ENCODE measurements at regions not wholly inside any gene's neighbourhood (a gene's known extent, or its start where the extent isn't known, plus 50 kb on each side); places are given as distances from the start of the nearest gene placed in this dataset.

DNA sequence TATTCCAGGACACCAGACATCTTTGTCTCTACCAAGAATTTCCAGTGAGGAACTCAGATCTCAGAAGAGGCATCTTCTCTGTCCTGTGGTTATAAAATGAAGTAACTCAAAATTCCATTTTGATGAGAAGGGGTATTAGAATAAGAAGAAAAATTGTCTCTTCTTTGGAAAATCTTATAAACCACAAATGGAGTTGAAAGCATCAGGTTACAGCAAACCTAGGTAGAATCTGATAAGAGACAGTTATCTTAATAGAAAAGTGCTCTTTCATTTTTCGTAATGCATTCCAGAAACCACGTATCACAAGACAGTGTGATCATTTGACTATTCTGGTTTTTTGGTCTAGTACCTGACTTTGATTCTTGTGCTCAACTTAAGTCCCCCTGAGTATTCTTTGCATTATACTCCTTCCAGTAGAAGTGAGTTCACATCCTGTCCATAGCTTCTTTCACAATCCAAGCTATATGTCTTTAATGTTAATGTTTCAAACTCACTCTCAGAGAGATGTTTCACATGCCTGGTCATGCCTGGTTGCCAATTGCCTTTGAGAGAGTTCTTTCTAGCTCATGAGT, 120.9 kb upstream of the PRDX6 start (continued):
- TF ChIP-seq FOXK1 (CRISPR knock-in tag; IDR thresholded peaks at IDR 0.05) = no peak

DNA sequence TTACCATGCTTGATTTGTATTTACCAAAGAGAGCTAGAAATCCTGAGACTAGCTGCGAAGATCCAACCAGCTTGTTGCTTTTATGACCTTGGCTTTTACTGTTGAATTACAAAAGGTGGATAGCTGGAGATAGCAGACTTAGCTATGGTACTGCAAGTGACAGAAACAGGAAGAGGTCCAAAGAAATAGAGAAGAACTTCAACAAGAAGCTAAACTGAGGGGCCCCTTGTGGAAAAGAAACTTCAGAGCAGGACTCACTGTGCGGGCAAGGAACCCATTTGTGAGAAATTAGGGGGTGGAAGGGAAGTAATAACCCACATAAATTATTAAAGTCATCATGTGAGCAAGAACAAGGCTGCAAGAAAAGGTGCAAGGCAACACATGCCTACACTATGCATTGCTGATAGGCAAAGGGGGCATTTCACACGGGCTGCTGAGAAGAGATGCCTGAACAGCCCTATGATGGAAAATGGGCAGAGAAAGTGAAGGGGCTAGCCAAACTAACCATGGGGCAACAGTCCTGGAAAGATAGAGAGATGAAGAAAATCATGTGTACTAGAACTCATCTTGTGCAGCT, 116.6 kb upstream of the PRDX6 start:
- Mint-ChIP-seq H3K27me3 (ENCODE audit: low read depth) (no peaks in the 10 kb centered on the region), H3K36me3 (no peaks in the 10 kb centered on the region), H3K4me1 (peaks cover 10% of the 10 kb centered on the region), H3K9me3 (peaks cover 10% of the 10 kb centered on the region), H3K27ac (no peak overlapping the region), H3K4me3 (no peak overlapping the region)
- POLR2A ChIA-PET = interaction anchor here (0.5 kb wide), 1 partner anchor 272 kb away, joined by 3 read pairs; no protein-coding TSS in a partner anchor
- no peak for ATAC-seq
- TF ChIP-seq TP53 (CRISPR knock-in tag; IDR thresholded peaks at IDR 0.05) = no peak
- TF ChIP-seq GABPB1 (CRISPR knock-in tag; IDR thresholded peaks at IDR 0.05) = no peak
- no peak for DNase-seq (ENCODE audit: low spot score)
- CTCF ChIA-PET = interaction anchor here (0.9 kb wide), 1 partner anchor 341 kb away, joined by 4 read pairs; no protein-coding TSS in a partner anchor

DNA sequence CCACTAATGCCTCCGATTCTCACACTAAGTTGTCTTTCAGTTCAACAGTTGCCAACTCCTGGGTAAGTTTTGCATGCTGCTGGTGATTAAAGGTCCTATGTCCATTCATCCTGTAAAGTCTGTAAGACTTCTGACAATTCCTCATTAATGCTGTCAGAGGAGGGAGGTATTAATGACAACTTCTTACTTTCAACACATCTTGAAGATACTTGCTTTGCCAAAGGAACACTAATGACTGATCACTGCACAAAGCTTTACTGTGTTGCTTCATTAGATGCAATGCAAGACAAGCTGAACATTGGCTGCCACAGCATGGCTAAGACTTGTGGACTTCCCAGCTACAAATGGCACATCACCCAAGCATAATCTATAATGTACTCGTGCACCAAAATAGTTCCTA, 114.6 kb upstream of the PRDX6 start:
- ATAC-seq (no peak), DNase-seq (ENCODE audit: low spot score) (no peak)
- Mint-ChIP-seq H3K36me3 (no peaks in the 10 kb centered on the region), H3K27me3 (ENCODE audit: low read depth) (no peaks in the 10 kb centered on the region), H3K27ac (no peak overlapping the region), H3K9me3 (no peaks in the 10 kb centered on the region), H3K4me3 (no peak overlapping the region), H3K4me1 (peaks cover 10% of the 10 kb centered on the region)
- CTCF ChIA-PET = no interaction called here
- POLR2A ChIA-PET = no interaction called here
- TF ChIP-seq, protein P1, sequence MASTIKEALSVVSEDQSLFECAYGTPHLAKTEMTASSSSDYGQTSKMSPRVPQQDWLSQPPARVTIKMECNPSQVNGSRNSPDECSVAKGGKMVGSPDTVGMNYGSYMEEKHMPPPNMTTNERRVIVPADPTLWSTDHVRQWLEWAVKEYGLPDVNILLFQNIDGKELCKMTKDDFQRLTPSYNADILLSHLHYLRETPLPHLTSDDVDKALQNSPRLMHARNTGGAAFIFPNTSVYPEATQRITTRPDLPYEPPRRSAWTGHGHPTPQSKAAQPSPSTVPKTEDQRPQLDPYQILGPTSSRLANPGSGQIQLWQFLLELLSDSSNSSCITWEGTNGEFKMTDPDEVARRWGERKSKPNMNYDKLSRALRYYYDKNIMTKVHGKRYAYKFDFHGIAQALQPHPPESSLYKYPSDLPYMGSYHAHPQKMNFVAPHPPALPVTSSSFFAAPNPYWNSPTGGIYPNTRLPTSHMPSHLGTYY (CRISPR knock-in tag; IDR thresholded peaks at IDR 0.05) = no peak
- TF ChIP-seq GRHL2 (CRISPR knock-in tag; IDR thresholded peaks at IDR 0.05; ENCODE audit: insufficient replicate concordance, severe bottlenecking) (no peak), ZNF138 (CRISPR knock-in tag; conservative IDR thresholded peaks at IDR 0.05) (no peak), FOXP1 (CRISPR knock-in tag; IDR thresholded peaks at IDR 0.05; ENCODE audit: borderline replicate concordance) (no peak), JUN (CRISPR knock-in tag; IDR thresholded peaks at IDR 0.05) (no peak), KAT7 (CRISPR knock-in tag; IDR thresholded peaks at IDR 0.05; ENCODE audit: borderline replicate concordance) (no peak), NFATC4 (CRISPR knock-in tag; IDR thresholded peaks at IDR 0.05) (no peak)
- TF ChIP-seq, protein P2, sequence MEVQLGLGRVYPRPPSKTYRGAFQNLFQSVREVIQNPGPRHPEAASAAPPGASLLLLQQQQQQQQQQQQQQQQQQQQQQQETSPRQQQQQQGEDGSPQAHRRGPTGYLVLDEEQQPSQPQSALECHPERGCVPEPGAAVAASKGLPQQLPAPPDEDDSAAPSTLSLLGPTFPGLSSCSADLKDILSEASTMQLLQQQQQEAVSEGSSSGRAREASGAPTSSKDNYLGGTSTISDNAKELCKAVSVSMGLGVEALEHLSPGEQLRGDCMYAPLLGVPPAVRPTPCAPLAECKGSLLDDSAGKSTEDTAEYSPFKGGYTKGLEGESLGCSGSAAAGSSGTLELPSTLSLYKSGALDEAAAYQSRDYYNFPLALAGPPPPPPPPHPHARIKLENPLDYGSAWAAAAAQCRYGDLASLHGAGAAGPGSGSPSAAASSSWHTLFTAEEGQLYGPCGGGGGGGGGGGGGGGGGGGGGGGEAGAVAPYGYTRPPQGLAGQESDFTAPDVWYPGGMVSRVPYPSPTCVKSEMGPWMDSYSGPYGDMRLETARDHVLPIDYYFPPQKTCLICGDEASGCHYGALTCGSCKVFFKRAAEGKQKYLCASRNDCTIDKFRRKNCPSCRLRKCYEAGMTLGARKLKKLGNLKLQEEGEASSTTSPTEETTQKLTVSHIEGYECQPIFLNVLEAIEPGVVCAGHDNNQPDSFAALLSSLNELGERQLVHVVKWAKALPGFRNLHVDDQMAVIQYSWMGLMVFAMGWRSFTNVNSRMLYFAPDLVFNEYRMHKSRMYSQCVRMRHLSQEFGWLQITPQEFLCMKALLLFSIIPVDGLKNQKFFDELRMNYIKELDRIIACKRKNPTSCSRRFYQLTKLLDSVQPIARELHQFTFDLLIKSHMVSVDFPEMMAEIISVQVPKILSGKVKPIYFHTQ (CRISPR knock-in tag; IDR thresholded peaks at IDR 0.05) = no peak
- TF ChIP-seq, protein P3, sequence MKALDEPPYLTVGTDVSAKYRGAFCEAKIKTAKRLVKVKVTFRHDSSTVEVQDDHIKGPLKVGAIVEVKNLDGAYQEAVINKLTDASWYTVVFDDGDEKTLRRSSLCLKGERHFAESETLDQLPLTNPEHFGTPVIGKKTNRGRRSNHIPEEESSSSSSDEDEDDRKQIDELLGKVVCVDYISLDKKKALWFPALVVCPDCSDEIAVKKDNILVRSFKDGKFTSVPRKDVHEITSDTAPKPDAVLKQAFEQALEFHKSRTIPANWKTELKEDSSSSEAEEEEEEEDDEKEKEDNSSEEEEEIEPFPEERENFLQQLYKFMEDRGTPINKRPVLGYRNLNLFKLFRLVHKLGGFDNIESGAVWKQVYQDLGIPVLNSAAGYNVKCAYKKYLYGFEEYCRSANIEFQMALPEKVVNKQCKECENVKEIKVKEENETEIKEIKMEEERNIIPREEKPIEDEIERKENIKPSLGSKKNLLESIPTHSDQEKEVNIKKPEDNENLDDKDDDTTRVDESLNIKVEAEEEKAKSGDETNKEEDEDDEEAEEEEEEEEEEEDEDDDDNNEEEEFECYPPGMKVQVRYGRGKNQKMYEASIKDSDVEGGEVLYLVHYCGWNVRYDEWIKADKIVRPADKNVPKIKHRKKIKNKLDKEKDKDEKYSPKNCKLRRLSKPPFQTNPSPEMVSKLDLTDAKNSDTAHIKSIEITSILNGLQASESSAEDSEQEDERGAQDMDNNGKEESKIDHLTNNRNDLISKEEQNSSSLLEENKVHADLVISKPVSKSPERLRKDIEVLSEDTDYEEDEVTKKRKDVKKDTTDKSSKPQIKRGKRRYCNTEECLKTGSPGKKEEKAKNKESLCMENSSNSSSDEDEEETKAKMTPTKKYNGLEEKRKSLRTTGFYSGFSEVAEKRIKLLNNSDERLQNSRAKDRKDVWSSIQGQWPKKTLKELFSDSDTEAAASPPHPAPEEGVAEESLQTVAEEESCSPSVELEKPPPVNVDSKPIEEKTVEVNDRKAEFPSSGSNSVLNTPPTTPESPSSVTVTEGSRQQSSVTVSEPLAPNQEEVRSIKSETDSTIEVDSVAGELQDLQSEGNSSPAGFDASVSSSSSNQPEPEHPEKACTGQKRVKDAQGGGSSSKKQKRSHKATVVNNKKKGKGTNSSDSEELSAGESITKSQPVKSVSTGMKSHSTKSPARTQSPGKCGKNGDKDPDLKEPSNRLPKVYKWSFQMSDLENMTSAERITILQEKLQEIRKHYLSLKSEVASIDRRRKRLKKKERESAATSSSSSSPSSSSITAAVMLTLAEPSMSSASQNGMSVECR (CRISPR knock-in tag; IDR thresholded peaks at IDR 0.05; ENCODE audit: borderline replicate concordance) = no peak
- TF ChIP-seq, protein P4, sequence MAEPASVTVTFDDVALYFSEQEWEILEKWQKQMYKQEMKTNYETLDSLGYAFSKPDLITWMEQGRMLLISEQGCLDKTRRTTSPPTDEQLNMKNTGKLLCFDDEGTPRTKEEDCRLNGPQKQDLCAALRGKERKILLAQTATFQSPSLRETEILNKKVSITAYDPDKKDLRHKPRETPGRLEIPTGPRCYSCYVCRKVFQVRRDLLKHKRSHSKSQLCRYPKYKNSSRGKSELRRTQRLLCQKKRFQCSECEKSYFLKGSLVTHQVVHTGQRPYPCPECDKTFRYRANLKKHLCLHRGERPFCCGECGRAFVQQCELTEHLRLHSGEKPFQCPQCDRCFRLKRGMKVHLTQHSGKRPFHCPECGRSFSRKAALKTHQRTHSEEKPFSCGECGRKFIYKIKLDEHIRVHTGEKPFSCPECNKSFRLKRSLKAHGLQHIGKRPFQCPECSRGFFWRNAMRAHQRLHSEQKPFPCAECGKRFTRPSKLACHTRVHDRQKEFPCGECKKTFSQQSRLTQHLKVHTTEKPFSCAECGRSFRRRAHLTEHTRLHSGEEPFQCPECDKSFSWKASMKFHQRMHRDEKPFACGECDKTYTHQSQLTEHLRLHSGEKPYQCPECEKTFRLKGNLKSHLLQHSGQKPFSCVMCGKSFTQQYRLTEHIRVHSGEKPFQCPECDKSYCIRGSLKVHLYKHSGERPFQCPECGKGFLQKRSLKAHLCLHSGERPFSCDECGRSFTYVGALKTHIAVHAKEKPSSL (CRISPR knock-in tag; conservative IDR thresholded peaks at IDR 0.05) = no peak
- TF ChIP-seq, protein P5, sequence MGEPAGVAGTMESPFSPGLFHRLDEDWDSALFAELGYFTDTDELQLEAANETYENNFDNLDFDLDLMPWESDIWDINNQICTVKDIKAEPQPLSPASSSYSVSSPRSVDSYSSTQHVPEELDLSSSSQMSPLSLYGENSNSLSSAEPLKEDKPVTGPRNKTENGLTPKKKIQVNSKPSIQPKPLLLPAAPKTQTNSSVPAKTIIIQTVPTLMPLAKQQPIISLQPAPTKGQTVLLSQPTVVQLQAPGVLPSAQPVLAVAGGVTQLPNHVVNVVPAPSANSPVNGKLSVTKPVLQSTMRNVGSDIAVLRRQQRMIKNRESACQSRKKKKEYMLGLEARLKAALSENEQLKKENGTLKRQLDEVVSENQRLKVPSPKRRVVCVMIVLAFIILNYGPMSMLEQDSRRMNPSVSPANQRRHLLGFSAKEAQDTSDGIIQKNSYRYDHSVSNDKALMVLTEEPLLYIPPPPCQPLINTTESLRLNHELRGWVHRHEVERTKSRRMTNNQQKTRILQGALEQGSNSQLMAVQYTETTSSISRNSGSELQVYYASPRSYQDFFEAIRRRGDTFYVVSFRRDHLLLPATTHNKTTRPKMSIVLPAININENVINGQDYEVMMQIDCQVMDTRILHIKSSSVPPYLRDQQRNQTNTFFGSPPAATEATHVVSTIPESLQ (CRISPR knock-in tag; IDR thresholded peaks at IDR 0.05) = no peak
- TF ChIP-seq, protein P6, sequence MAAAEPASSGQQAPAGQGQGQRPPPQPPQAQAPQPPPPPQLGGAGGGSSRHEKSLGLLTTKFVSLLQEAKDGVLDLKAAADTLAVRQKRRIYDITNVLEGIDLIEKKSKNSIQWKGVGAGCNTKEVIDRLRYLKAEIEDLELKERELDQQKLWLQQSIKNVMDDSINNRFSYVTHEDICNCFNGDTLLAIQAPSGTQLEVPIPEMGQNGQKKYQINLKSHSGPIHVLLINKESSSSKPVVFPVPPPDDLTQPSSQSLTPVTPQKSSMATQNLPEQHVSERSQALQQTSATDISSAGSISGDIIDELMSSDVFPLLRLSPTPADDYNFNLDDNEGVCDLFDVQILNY (CRISPR knock-in tag; IDR thresholded peaks at IDR 0.05) = no peak
- TF ChIP-seq, protein P7, sequence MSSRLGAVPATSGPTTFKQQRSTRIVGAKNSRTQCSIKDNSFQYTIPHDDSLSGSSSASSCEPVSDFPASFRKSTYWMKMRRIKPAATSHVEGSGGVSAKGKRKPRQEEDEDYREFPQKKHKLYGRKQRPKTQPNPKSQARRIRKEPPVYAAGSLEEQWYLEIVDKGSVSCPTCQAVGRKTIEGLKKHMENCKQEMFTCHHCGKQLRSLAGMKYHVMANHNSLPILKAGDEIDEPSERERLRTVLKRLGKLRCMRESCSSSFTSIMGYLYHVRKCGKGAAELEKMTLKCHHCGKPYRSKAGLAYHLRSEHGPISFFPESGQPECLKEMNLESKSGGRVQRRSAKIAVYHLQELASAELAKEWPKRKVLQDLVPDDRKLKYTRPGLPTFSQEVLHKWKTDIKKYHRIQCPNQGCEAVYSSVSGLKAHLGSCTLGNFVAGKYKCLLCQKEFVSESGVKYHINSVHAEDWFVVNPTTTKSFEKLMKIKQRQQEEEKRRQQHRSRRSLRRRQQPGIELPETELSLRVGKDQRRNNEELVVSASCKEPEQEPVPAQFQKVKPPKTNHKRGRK (CRISPR knock-in tag; IDR thresholded peaks at IDR 0.05; ENCODE audit: borderline replicate concordance) = no peak

Measured in WTC11 (cell line).